Right lobe of liver (tissue), 6 donors: ENCODE measurements at regions not wholly inside any gene's neighbourhood (a gene's known extent, or its start where the extent isn't known, plus 50 kb on each side); places are given as distances from the start of the nearest gene placed in this dataset.

Source experiments
- ATAC-seq, 4 donors: fragments of 200-7000 bp; cut with Tn5 transposase; one replicate each; pipeline ENCODE4 v1.9.1; 2020; ENCODE audit warnings: mild to moderate bottlenecking in 4 of 4, moderate library complexity in 4 of 4
- DNase-seq, 3 donors: peaks; one replicate each; pipeline ENCODE4 v3.0.0-alpha.2; 2020
- H3K27ac ChIP-seq, 3 donors: fragments of 200-600 bp; one replicate each; pipeline ENCODE4 v1.8.0; 2022
- H3K27me3 ChIP-seq, 2 donors: fragments of 200-600 bp; one replicate each; pipeline ENCODE4 v1.8.0; 2022
- H3K36me3 ChIP-seq, 4 donors: fragments of 200-600 bp; sonication (generic) in 1 of 4; one replicate each; pipeline versions ENCODE4 v1.5.1 to v1.8.0; 2017 to 2022; ENCODE audit warnings: control low read depth in 1 of 4
- H3K4me1 ChIP-seq, 4 donors: fragments of 200-600 bp; sonication (generic) in 1 of 4; one replicate each; pipeline versions ENCODE4 v1.5.1 to v1.8.0; 2017 to 2022; ENCODE audit warnings: control low read depth in 1 of 4
- H3K4me3 ChIP-seq, 3 donors: fragments of 200-600 bp; one replicate each; pipeline ENCODE4 v1.8.0; 2022
- H3K9me3 ChIP-seq, 4 donors: fragments of 200-600 bp; sonication (generic) in 1 of 4; one replicate each; pipeline versions ENCODE4 v1.5.1 to v1.8.0; 2017 to 2022; ENCODE audit warnings: control low read depth in 1 of 4
- POLR2A ChIP-seq: fragments of 450-650 bp; IDR thresholded peaks from one replicate; pipeline ENCODE4 v1.6.1; 2017; ENCODE audit warnings: antibody characterized with exemption, mild to moderate bottlenecking
- WGBS: methylation state at CpG from one replicate; pipeline ENCODE4 v1.1.6; 2018; ENCODE audit warnings: low coverage, low lambda C conversion rate; ENCODE audit not compliant: insufficient coverage; ENCODE audit errors: missing lambda C conversion rate; 5-methylcytosine and 5-hydroxymethylcytosine counted together
- intact Hi-C, 2 donors: fragments of 100-400 bp; cut with DNase I; formaldehyde crosslinking; loops; one replicate each; pipeline versions ENCODE4 v1.11.2 to v1.14.1; 2022
- TF ChIP-seq, protein P1 (sequence below), 4 donors: fragments of 200-600 bp in 3 of 4; fragments of 450-650 bp in 1 of 4; IDR thresholded peaks; one replicate each; pipeline versions ENCODE4 v1.5.1 to v1.8.0; 2016 to 2022; ENCODE audit warnings: antibody characterized with exemption in 4 of 4, mild to moderate bottlenecking in 2 of 4
- donor health status: DM: no; HTN: yes; CAD: no.
- donor health status: DM: no; HTN: no; CAD: no.
- donor health status: DM: no; HTN: no; CAD: no.
- donor health status: DM: no; HTN: yes; CAD: no.
- donor health status: DM: no; HTN: yes; CAD: no.

- no peaks in the 10 kb centered on the region for H3K36me3 ChIP-seq
- ATAC-seq (peak in 1 of 4 donors; percentile 7), DNase-seq (peak in 1 of 3 donors; percentile 14)
- no peaks in the 10 kb centered on the region for H3K27me3 ChIP-seq
- no peaks in the 10 kb centered on the region for H3K4me1 ChIP-seq
- WGBS: 75% methylated on average over 13 of the region's 19 CpGs
- intact Hi-C loops: loop anchor here in 1 of 2 donors (10.0 kb wide), 1 partner anchor 387 kb away; no protein-coding TSS in a partner anchor
- TF ChIP-seq, protein P1, sequence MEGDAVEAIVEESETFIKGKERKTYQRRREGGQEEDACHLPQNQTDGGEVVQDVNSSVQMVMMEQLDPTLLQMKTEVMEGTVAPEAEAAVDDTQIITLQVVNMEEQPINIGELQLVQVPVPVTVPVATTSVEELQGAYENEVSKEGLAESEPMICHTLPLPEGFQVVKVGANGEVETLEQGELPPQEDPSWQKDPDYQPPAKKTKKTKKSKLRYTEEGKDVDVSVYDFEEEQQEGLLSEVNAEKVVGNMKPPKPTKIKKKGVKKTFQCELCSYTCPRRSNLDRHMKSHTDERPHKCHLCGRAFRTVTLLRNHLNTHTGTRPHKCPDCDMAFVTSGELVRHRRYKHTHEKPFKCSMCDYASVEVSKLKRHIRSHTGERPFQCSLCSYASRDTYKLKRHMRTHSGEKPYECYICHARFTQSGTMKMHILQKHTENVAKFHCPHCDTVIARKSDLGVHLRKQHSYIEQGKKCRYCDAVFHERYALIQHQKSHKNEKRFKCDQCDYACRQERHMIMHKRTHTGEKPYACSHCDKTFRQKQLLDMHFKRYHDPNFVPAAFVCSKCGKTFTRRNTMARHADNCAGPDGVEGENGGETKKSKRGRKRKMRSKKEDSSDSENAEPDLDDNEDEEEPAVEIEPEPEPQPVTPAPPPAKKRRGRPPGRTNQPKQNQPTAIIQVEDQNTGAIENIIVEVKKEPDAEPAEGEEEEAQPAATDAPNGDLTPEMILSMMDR (IDR thresholded peaks at IDR 0.05): no peak
- no peak for TF ChIP-seq POLR2A
- H3K4me3 ChIP-seq: no peak overlapping the region
- H3K27ac ChIP-seq: no peak overlapping the region
- H3K9me3 ChIP-seq: no peaks in the 10 kb centered on the region
These were observed 59.1 kb upstream of the PPP2R2D start for GRCh38 chr10:131841661-131842139.

DNA sequence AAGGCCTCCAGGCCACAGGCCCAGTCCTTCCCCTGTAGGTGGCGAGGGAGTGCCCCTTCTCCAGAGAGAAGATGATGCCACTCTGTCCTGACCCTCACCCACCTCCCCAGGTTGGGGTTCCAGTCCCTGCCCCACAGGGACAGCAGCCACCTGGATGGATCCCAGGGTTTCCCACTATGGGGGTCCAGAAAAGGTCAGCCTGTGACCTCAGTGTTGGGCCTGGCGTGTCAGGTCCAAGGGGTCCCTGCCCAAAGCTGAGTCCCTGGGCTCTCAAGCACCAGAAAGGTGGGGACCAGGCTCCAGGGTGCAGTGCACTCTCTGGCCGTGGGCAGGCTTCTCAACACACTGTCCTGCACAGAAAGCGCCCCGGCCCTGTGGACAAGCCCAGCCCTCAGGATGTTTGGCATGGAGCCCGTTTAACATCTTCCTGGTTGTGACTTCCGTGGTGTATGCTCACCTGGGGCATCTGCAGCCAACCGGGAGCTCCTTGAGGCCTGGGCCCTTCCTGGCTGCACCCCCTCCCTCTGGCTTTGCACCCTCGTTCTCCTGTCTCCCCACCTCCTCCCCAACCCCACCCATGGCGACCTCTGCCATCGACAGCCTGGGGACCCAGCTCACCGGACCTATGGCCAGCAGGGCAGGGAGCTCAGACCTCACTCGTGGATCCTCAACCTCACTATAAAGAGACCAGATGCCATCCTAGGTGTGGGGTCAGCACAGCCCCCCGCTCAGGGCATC, 58.3 kb upstream of the PPP2R2D start:
- Histone ChIP-seq H3K27me3 (no peaks in the 10 kb centered on the region), H3K9me3 (no peaks in the 10 kb centered on the region), H3K36me3 (no peaks in the 10 kb centered on the region), H3K4me3 (no peak overlapping the region), H3K4me1 (no peaks in the 10 kb centered on the region), H3K27ac (no peak overlapping the region)
- ATAC-seq: no peak
- TF ChIP-seq, protein P1 (IDR thresholded peaks at IDR 0.05): no peak
- TF ChIP-seq POLR2A: no peak
- peak in 1 of 3 donors; percentile 47 for DNase-seq
- 81% methylated on average over 4 of the region's 14 CpGs for WGBS
- intact Hi-C loops: loop anchor here in 1 of 2 donors (10.0 kb wide), 1 partner anchor 388 kb away; no protein-coding TSS in a partner anchor

- Histone ChIP-seq H3K9me3 (no peaks in the 10 kb centered on the region), H3K4me1 (no peaks in the 10 kb centered on the region), H3K4me3 (no peak overlapping the region), H3K27ac (no peak overlapping the region), H3K36me3 (no peaks in the 10 kb centered on the region), H3K27me3 (no peaks in the 10 kb centered on the region)
- DNase-seq (no peak), ATAC-seq (no peak)
- 73% methylated on average over 2 of the region's 8 CpGs for WGBS
- intact Hi-C loops: loop anchor here in 1 of 2 donors (10.0 kb wide), 1 partner anchor 388 kb away; no protein-coding TSS in a partner anchor
- TF ChIP-seq, protein P1 (IDR thresholded peaks at IDR 0.05): no peak
- TF ChIP-seq POLR2A: no peak
These were observed 57.7 kb upstream of the PPP2R2D start for GRCh38 chr10:131843089-131843595.

DNA sequence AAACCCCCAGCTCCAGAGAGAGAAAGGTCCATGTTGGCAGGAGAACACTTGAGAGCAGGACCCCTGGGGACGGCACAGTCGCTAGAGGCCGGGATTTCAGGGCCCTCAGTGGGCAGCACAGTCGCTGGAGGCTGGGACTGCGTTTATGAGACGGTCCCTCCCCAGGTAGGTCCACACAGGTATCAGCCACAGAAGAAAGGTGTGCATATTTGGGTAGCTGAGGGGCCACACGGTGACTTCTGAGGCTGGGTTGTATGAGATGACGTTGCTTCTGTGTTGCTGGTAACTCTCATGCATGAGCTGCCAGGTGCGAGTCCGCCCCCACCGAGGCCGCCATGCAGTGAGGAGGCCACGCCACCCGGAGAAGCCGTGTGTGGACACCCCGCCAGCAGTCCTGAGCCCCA, 56.9 kb upstream of the PPP2R2D start:
- intact Hi-C loops: loop anchor here in 1 of 2 donors (10.0 kb wide), 1 partner anchor 389 kb away; no protein-coding TSS in a partner anchor
- DNase-seq (no peak), ATAC-seq (no peak)
- whole genome bisulfite sequencing: 96% methylated on average over 4 of the region's 16 CpGs
- Histone ChIP-seq H3K27me3 (no peaks in the 10 kb centered on the region), H3K36me3 (no peaks in the 10 kb centered on the region), H3K9me3 (no peaks in the 10 kb centered on the region), H3K27ac (no peak overlapping the region), H3K4me1 (no peaks in the 10 kb centered on the region), H3K4me3 (no peak overlapping the region)
- TF ChIP-seq, protein P1 (IDR thresholded peaks at IDR 0.05): no peak
- TF ChIP-seq POLR2A: no peak
